ENCODE measurements at regions not wholly inside any gene's neighbourhood (a gene's known extent, or its start where the extent isn't known, plus 50 kb on each side); places are given as distances from the start of the nearest gene placed in this dataset.

GRCh38 chr9:115230924-115231515, 113.1 kb upstream of the TNC start:
- Histone ChIP-seq H3K36me3 (ENCODE audit: control insufficient read depth in 2 of 2, extremely low read depth in 1 of 2, insufficient read depth in 1 of 2, low read length in 1 of 2) (no peaks in the 10 kb centered on the region), H3K9me3 (no peaks in the 10 kb centered on the region), H3K4me1 (ENCODE audit: control insufficient read depth in 1 of 2, extremely low read depth in 1 of 2, insufficient read depth in 2 of 2, low read length in 2 of 2) (no peaks in the 10 kb centered on the region), H3K27me3 (replicated peaks in 1 of 2; ENCODE audit: control insufficient read depth in 2 of 2, extremely low read depth in 1 of 2, insufficient read depth in 2 of 2, low read length in 1 of 2) (peaks cover 0 to 3% of the 10 kb centered on the region in 2 experiments), H3K4me3 (ENCODE audit: control insufficient read depth in 1 of 2, extremely low read depth in 1 of 2, low read length in 1 of 2) (no peak overlapping the region), H3K27ac (ENCODE audit: low read length) (no peak overlapping the region)
- no peak overlapping the region for H3K27ac Mint-ChIP-seq
- H3K27me3 Mint-ChIP-seq, result peaks cover 15 to 23% of the 10 kb centered on the region in 2 donors
- no peak for DNase-seq
- no peaks in the 10 kb centered on the region for H3K4me1 Mint-ChIP-seq
- no peaks in the 10 kb centered on the region for H3K36me3 Mint-ChIP-seq
- ATAC-seq (replicated peaks in 1 of 4), result no peak
- H3K9me3 Mint-ChIP-seq, result peaks cover 0 to 3% (median 0%) of the 10 kb centered on the region in 3 donors
- no peak overlapping the region for H3K4me3 Mint-ChIP-seq
- no CpG with 5 or more reads among the region's 3 CpGs for WGBS (ENCODE audit: insufficient coverage)
- ChIA-PET CTCF (interaction anchor here in 1 of 2 donors (0.6 kb wide), 1 partner anchor 482 kb away, joined by 3 read pairs; no protein-coding TSS in a partner anchor), POLR2A (no interaction called here)

GRCh38 chr9:115232181-115232774, 114.3 kb upstream of the TNC start:
- Histone ChIP-seq H3K4me1 (ENCODE audit: control insufficient read depth in 1 of 2, extremely low read depth in 1 of 2, insufficient read depth in 2 of 2, low read length in 2 of 2) (no peaks in the 10 kb centered on the region), H3K27me3 (replicated peaks in 1 of 2; ENCODE audit: control insufficient read depth in 2 of 2, extremely low read depth in 1 of 2, insufficient read depth in 2 of 2, low read length in 1 of 2) (peaks cover 0 to 8% of the 10 kb centered on the region in 2 experiments), H3K27ac (ENCODE audit: low read length) (no peak overlapping the region), H3K36me3 (ENCODE audit: control insufficient read depth in 2 of 2, extremely low read depth in 1 of 2, insufficient read depth in 1 of 2, low read length in 1 of 2) (no peaks in the 10 kb centered on the region), H3K9me3 (no peaks in the 10 kb centered on the region), H3K4me3 (ENCODE audit: control insufficient read depth in 1 of 2, extremely low read depth in 1 of 2, low read length in 1 of 2) (no peak overlapping the region)
- ChIA-PET CTCF (no interaction called here), POLR2A (no interaction called here)
- ATAC-seq (replicated peaks in 1 of 4) (no peak), DNase-seq (no peak)
- no peaks in the 10 kb centered on the region for H3K36me3 Mint-ChIP-seq
- no peak overlapping the region for H3K4me3 Mint-ChIP-seq
- H3K9me3 Mint-ChIP-seq, result peaks cover 0 to 4% (median 3%) of the 10 kb centered on the region in 3 donors
- H3K27me3 Mint-ChIP-seq, result peaks cover 23 to 34% of the 10 kb centered on the region in 2 donors
- no peak overlapping the region for H3K27ac Mint-ChIP-seq
- H3K4me1 Mint-ChIP-seq, result no peaks in the 10 kb centered on the region

- H3K4me1 Mint-ChIP-seq, result no peaks in the 10 kb centered on the region
- Histone ChIP-seq H3K36me3 (ENCODE audit: control insufficient read depth in 2 of 2, extremely low read depth in 1 of 2, insufficient read depth in 1 of 2, low read length in 1 of 2) (no peaks in the 10 kb centered on the region), H3K4me3 (ENCODE audit: control insufficient read depth in 1 of 2, extremely low read depth in 1 of 2, low read length in 1 of 2) (no peak overlapping the region), H3K4me1 (ENCODE audit: control insufficient read depth in 1 of 2, extremely low read depth in 1 of 2, insufficient read depth in 2 of 2, low read length in 2 of 2) (no peaks in the 10 kb centered on the region), H3K9me3 (no peaks in the 10 kb centered on the region), H3K27ac (ENCODE audit: low read length) (no peak overlapping the region), H3K27me3 (replicated peaks in 1 of 2; ENCODE audit: control insufficient read depth in 2 of 2, extremely low read depth in 1 of 2, insufficient read depth in 2 of 2, low read length in 1 of 2) (peaks cover 0 to 11% of the 10 kb centered on the region in 2 experiments)
- ChIA-PET POLR2A (no interaction called here), CTCF (no interaction called here)
- no peak for DNase-seq
- no peak overlapping the region for H3K4me3 Mint-ChIP-seq
- ATAC-seq (replicated peaks in 1 of 4), result no peak
- H3K9me3 Mint-ChIP-seq, result peaks cover 0 to 4% (median 3%) of the 10 kb centered on the region in 3 donors
- H3K36me3 Mint-ChIP-seq, result no peaks in the 10 kb centered on the region
- H3K27ac Mint-ChIP-seq, result no peak overlapping the region
- WGBS (ENCODE audit: insufficient coverage), result 77% methylated on average over 2 of the region's 2 CpGs
- peaks cover 28 to 38% of the 10 kb centered on the region in 2 donors for H3K27me3 Mint-ChIP-seq
These were observed 116.1 kb upstream of the TNC start for GRCh38 chr9:115234094-115234493.

- Histone ChIP-seq H3K4me1 (ENCODE audit: control insufficient read depth in 1 of 2, extremely low read depth in 1 of 2, insufficient read depth in 2 of 2, low read length in 2 of 2) (no peaks in the 10 kb centered on the region), H3K4me3 (ENCODE audit: control insufficient read depth in 1 of 2, extremely low read depth in 1 of 2, low read length in 1 of 2) (no peak overlapping the region), H3K27ac (ENCODE audit: low read length) (no peak overlapping the region), H3K36me3 (ENCODE audit: control insufficient read depth in 2 of 2, extremely low read depth in 1 of 2, insufficient read depth in 1 of 2, low read length in 1 of 2) (no peaks in the 10 kb centered on the region), H3K9me3 (no peaks in the 10 kb centered on the region), H3K27me3 (replicated peaks in 1 of 2; ENCODE audit: control insufficient read depth in 2 of 2, extremely low read depth in 1 of 2, insufficient read depth in 2 of 2, low read length in 1 of 2) (peaks cover 0 to 11% of the 10 kb centered on the region in 2 experiments)
- peaks cover 33 to 38% of the 10 kb centered on the region in 2 donors for H3K27me3 Mint-ChIP-seq
- peaks cover 0 to 4% (median 0%) of the 10 kb centered on the region in 3 donors for H3K9me3 Mint-ChIP-seq
- no peak overlapping the region for H3K27ac Mint-ChIP-seq
- no peaks in the 10 kb centered on the region for H3K36me3 Mint-ChIP-seq
- no CpG with 5 or more reads among the region's 1 CpG for WGBS (ENCODE audit: insufficient coverage)
- DNase-seq (no peak), ATAC-seq (replicated peaks in 1 of 4) (no peak)
- ChIA-PET CTCF (no interaction called here), POLR2A (no interaction called here)
- H3K4me3 Mint-ChIP-seq, result no peak overlapping the region
- no peaks in the 10 kb centered on the region for H3K4me1 Mint-ChIP-seq
These were observed 117.3 kb upstream of the TNC start for GRCh38 chr9:115235221-115235620.

- Mint-ChIP-seq H3K4me1 (no peaks in the 10 kb centered on the region), H3K4me3 (no peak overlapping the region), H3K9me3 (peaks cover 0 to 4% (median 0%) of the 10 kb centered on the region in 3 donors), H3K36me3 (no peaks in the 10 kb centered on the region), H3K27me3 (peaks cover 26 to 37% of the 10 kb centered on the region in 2 donors), H3K27ac (no peak overlapping the region)
- H3K36me3 ChIP-seq (ENCODE audit: control insufficient read depth in 2 of 2, extremely low read depth in 1 of 2, insufficient read depth in 1 of 2, low read length in 1 of 2), result no peaks in the 10 kb centered on the region
- ATAC-seq (replicated peaks in 1 of 4) (no peak), DNase-seq (no peak)
- POLR2A ChIA-PET, result no interaction called here
- H3K9me3 ChIP-seq, result no peaks in the 10 kb centered on the region
- CTCF ChIA-PET, result no interaction called here
- H3K4me1 ChIP-seq (ENCODE audit: control insufficient read depth in 1 of 2, extremely low read depth in 1 of 2, insufficient read depth in 2 of 2, low read length in 2 of 2), result no peaks in the 10 kb centered on the region
- H3K4me3 ChIP-seq (ENCODE audit: control insufficient read depth in 1 of 2, extremely low read depth in 1 of 2, low read length in 1 of 2), result no peak overlapping the region
- H3K27ac ChIP-seq (ENCODE audit: low read length), result no peak overlapping the region
- 86% methylated on average over 4 of the region's 7 CpGs for WGBS (ENCODE audit: insufficient coverage)
- H3K27me3 ChIP-seq (replicated peaks in 1 of 2; ENCODE audit: control insufficient read depth in 2 of 2, extremely low read depth in 1 of 2, insufficient read depth in 2 of 2, low read length in 1 of 2), result peaks cover 0 to 9% of the 10 kb centered on the region in 2 experiments
These were observed 119.5 kb upstream of the TNC start for GRCh38 chr9:115237385-115237998.

- Histone ChIP-seq H3K27me3 (replicated peaks in 1 of 2; ENCODE audit: control insufficient read depth in 2 of 2, extremely low read depth in 1 of 2, insufficient read depth in 2 of 2, low read length in 1 of 2) (peaks cover 0 to 9% of the 10 kb centered on the region in 2 experiments), H3K9me3 (no peaks in the 10 kb centered on the region), H3K36me3 (ENCODE audit: control insufficient read depth in 2 of 2, extremely low read depth in 1 of 2, insufficient read depth in 1 of 2, low read length in 1 of 2) (no peaks in the 10 kb centered on the region), H3K4me1 (ENCODE audit: control insufficient read depth in 1 of 2, extremely low read depth in 1 of 2, insufficient read depth in 2 of 2, low read length in 2 of 2) (no peaks in the 10 kb centered on the region), H3K4me3 (ENCODE audit: control insufficient read depth in 1 of 2, extremely low read depth in 1 of 2, low read length in 1 of 2) (no peak overlapping the region), H3K27ac (ENCODE audit: low read length) (no peak overlapping the region)
- ChIA-PET POLR2A (no interaction called here), CTCF (no interaction called here)
- no peaks in the 10 kb centered on the region for H3K4me1 Mint-ChIP-seq
- H3K9me3 Mint-ChIP-seq, result peaks cover 0 to 4% (median 0%) of the 10 kb centered on the region in 3 donors
- H3K27me3 Mint-ChIP-seq, result peaks cover 18 to 27% of the 10 kb centered on the region in 2 donors
- ATAC-seq (replicated peaks in 1 of 4), result no peak
- H3K36me3 Mint-ChIP-seq, result no peaks in the 10 kb centered on the region
- H3K27ac Mint-ChIP-seq, result no peak overlapping the region
- WGBS (ENCODE audit: insufficient coverage), result 100% methylated on average over 1 of the region's 1 CpG
- DNase-seq, result no peak
- no peak overlapping the region for H3K4me3 Mint-ChIP-seq
These were observed 122.7 kb upstream of the TNC start for GRCh38 chr9:115240676-115241075.

All from T-cell (primary cell).